ENCODE measurements at regions not wholly inside any gene's neighbourhood (a gene's known extent, or its start where the extent isn't known, plus 50 kb on each side); places are given as distances from the start of the nearest gene placed in this dataset.

DNA sequence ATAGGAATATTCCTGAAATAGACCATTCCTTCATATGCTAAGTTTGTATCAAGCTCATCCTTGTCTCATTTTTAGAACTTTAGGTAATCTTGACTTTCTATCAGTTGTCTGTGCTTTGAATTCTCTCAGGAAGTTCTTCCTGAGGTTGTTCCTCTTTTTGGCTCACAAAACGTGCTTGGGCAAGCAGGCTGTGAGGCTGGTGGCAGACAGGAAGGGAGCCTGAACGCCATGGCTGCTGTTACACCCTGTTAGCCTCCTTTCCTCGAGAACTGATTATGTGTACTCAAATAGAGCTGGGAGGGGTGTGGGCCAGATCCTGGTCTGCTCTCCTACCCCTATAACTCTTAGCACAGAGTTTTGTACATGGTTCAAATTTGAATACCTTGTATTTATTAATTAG lies 136.4 kb upstream of the CELF4 start:
- TF ChIP-seq SUZ12 (IDR thresholded peaks at IDR 0.05; ENCODE audit: extremely low read depth, insufficient read depth, insufficient read length) = no peak
- no peak for TF ChIP-seq YY1 (IDR thresholded peaks at IDR 0.05; ENCODE audit: insufficient read depth, insufficient read length)
- TF ChIP-seq ZNF274 (IDR thresholded peaks at IDR 0.05; ENCODE audit: low read depth, low read length) = no peak

Data from NT2/D1 (cell line).